WI38 (cell line): ENCODE measurements at regions not wholly inside any gene's neighbourhood (a gene's known extent, or its start where the extent isn't known, plus 50 kb on each side); places are given as distances from the start of the nearest gene placed in this dataset.

Source experiments
- H3K4me3 ChIP-seq: 2 replicates; pipeline ENCODE4 v1.5.1; 2011; ENCODE audit warnings: low read depth, mild to moderate bottlenecking, control low read depth, low read length
- TF ChIP-seq, protein P1 (sequence below): IDR thresholded peaks from 2 replicates; pipeline ENCODE4 v1.5.1; 2012; ENCODE audit warnings: low read depth, mild to moderate bottlenecking, control low read depth, low read length

DNA sequence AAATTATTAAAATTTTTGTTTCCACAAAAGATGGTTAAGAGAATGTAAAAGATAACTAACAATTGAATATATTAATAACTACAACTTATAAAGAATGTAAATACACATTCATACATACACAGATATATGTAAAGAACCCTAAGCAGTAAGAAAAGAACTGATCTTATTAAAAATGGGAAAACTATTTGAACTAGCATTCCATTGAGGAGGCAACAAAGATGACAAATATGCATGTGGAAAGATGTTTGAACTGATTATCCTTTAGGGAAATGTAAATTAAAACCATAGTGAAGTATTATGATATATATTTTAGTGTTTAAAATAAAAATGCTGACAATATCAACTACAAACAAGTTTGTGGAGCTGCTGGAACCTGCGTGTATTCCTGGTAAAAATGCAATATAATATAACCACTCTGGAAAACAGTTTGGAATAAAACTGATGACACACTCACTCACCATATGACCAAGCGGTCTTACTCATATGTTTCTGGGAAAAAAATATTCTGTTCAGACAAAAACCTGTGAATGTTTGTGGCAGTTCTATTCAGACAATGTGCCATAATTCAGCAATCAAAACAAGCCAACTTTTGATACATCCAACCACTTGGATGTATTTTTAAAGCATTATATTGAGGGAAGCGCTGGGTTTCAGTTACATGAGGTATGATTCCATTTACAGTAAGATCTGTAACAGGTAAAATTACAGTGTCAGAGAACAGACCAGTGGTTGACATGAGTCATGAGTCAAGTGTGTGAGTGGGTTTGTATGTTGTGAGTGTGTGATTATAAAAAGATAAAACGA is 694.4 kb upstream of the SLITRK5 start:
- H3K4me3 ChIP-seq: no peak overlapping the region
- TF ChIP-seq, protein P1, sequence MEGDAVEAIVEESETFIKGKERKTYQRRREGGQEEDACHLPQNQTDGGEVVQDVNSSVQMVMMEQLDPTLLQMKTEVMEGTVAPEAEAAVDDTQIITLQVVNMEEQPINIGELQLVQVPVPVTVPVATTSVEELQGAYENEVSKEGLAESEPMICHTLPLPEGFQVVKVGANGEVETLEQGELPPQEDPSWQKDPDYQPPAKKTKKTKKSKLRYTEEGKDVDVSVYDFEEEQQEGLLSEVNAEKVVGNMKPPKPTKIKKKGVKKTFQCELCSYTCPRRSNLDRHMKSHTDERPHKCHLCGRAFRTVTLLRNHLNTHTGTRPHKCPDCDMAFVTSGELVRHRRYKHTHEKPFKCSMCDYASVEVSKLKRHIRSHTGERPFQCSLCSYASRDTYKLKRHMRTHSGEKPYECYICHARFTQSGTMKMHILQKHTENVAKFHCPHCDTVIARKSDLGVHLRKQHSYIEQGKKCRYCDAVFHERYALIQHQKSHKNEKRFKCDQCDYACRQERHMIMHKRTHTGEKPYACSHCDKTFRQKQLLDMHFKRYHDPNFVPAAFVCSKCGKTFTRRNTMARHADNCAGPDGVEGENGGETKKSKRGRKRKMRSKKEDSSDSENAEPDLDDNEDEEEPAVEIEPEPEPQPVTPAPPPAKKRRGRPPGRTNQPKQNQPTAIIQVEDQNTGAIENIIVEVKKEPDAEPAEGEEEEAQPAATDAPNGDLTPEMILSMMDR: no peak

DNA sequence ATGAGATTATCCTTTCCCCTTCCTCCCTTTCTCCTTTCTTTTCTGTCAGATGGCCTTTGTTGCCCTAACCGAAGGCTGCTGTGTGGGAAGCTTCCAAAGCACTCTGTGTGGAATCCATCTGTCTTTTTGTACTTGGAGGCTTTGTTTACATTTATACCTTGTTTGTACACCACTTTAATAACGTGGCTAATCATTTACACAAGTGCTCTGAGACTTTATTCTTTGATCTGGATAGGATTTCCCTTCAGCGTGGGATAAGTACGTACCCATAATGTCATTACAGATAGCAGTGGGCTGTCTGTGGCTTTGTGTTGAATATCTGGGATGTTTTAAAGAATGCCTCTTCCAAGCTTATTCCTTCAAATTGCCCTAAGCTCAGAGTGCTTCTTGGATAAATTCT is 684.7 kb upstream of the SLITRK5 start:
- TF ChIP-seq, protein P1: no peak

DNA sequence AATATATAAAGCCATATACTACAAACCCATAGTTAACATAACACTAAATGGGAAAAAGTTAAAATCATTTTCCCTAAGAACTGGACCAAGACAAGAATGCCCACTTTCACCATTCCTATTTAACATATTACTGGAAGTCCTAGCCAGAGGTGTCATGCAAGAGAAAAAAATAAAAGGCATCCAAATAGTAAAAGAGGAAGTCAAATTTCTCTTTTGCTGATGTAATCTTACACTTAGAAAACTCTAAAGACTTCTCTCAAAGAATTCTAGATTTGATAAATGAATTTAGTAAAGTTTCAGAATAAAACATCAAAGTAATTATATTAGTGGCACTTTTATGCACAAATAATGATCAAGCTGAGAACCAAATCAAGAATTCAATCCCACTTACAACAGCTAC is 678.9 kb upstream of the SLITRK5 start:
- TF ChIP-seq, protein P1: no peak
- H3K4me3 ChIP-seq: no peak overlapping the region

More for the DNA sequence above, 684.7 kb upstream of the SLITRK5 start:
- no peak overlapping the region for H3K4me3 ChIP-seq

DNA sequence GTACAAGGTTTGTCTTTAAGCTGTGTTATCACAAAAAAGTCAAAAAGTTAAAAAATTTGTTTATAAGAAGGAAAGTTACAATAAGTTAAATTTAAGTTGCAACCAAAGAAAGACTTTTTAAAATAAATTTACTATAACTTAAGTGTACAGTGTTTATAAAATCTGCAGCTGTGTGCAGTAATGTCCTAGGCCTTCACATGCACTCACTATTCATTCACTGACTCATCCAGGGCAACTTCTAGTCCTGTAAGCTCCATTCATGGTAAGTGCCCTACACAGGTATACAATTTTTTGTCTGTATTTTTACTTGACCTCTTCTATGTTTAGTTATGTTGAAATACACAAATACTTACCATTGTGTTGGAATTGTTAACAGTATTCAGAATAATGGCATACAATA is 667.9 kb upstream of the SLITRK5 start:
- no peak overlapping the region for H3K4me3 ChIP-seq
- TF ChIP-seq, protein P1: no peak

DNA sequence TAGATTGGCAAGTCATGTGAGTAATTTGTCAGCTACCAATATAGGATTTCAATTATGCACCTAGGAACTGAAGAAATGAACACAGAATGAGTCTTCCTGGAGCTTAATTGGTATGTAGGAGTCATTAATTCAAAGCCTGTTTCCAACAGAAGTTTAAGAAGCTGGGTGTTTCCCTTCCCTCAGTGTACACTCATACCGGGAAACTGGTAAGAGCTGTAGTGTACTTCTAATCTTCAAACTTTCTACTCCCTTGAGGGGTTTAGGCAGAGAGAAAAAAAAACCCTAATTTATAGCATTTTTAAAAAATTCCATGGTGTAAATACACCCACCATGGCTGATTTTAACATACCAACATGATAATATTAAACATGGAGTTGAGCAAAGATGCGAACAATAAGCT is 665.7 kb upstream of the SLITRK5 start:
- no peak overlapping the region for H3K4me3 ChIP-seq
- TF ChIP-seq, protein P1: no peak

DNA sequence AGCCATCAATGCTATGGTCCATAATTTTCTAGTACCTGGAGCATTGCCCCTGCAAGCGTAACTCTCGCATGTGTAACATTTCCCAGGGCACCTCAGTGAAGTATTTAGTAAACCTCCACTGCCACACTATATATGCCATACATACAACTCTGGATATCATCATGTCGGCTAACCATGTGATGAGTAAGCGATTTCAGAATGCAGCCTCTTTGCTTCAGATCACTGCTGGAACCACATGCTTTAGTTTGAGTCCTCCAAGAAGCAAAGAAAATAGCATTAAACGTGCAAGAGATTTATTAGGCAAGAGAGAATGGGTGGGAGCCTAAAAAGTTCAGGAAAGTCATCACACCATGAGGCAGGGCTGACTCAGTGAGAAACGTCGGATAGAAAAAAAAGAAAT is 635.6 kb upstream of the SLITRK5 start:
- TF ChIP-seq, protein P1: no peak
- no peak overlapping the region for H3K4me3 ChIP-seq

DNA sequence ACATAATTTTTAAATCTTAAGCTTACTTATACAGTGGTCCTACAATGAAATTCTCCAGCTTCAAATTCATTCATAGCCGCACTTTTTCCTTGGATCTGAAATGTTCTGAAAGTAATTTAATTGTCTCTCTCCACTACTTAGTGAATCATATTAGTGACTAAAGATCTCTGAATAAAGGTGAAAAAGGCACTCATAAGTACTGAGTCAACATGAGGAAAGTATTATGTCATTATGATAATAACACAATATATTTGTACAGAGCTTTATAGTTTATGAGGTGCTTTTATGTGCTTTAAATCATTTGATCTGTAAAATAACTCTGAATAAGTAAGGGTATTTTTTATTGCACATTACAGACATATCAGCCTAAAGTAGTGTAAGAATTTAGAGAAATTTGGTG is 628.2 kb upstream of the SLITRK5 start:
- TF ChIP-seq, protein P1: no peak
- no peak overlapping the region for H3K4me3 ChIP-seq
